ENCODE measurements at regions not wholly inside any gene's neighbourhood (a gene's known extent, or its start where the extent isn't known, plus 50 kb on each side); places are given as distances from the start of the nearest gene placed in this dataset.

- TF ChIP-seq CTCF (IDR thresholded peaks at IDR 0.05) (no peak), POLR2AphosphoS5 (IDR thresholded peaks at IDR 0.05; ENCODE audit: low read depth, low read length) (no peak), EZH2phosphoT487 (IDR thresholded peaks at IDR 0.05; ENCODE audit: borderline replicate concordance, low read depth) (no peak), PBX3 (IDR thresholded peaks at IDR 0.05) (no peak), IRF3 (IDR thresholded peaks at IDR 0.05; ENCODE audit: low read depth, low read length) (no peak)
Observed at GRCh38 chr18:47737198-47737830, 193.1 kb downstream of the SMAD2 start.

Measured in SK-N-SH (cell line).